Ovary (tissue), 3 donors: ENCODE measurements at regions not wholly inside any gene's neighbourhood (a gene's known extent, or its start where the extent isn't known, plus 50 kb on each side); places are given as distances from the start of the nearest gene placed in this dataset.

Source experiments
- EP300 ChIP-seq: sonication (generic); formaldehyde crosslinking; IDR thresholded peaks from one replicate; pipeline ENCODE4 v1.6.1; 2017; ENCODE audit warnings: antibody characterized with exemption
- POLR2A ChIP-seq: fragments of 450-650 bp; IDR thresholded peaks from one replicate; pipeline ENCODE4 v1.6.1; 2017; ENCODE audit warnings: antibody characterized with exemption, mild to moderate bottlenecking, moderate library complexity
- TF ChIP-seq, protein P1 (sequence below), 3 donors: fragments of 450-650 bp in 2 of 3; fragments of 200-600 bp in 1 of 3; IDR thresholded peaks; one replicate each; pipeline versions ENCODE4 v1.5.1 to v1.8.0; 2016 to 2022; ENCODE audit warnings: antibody characterized with exemption in 3 of 3, mild to moderate bottlenecking in 1 of 3
- donor health status: DM: no; HTN: no; CAD: no.

DNA sequence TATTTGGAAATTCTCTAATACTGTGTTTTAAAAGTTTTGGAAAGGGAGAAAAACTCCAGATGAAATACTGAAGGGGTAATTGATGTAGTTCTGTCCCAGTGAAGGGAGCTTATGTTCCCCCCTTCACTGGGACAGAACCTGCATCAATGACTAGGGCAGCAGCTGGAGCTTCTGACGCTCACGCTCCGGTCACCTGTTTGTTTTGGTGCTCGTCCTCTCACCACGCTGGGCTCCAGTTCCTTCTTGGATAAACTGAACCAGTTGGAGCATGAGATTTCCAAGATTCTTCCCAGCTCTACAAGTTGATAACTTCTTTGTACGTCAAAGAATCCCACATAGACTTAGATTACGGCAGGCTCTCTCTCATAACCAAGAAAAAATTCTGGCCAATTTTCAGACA is 51.4 kb upstream of the HNRNPU start:
- TF ChIP-seq, protein P1, sequence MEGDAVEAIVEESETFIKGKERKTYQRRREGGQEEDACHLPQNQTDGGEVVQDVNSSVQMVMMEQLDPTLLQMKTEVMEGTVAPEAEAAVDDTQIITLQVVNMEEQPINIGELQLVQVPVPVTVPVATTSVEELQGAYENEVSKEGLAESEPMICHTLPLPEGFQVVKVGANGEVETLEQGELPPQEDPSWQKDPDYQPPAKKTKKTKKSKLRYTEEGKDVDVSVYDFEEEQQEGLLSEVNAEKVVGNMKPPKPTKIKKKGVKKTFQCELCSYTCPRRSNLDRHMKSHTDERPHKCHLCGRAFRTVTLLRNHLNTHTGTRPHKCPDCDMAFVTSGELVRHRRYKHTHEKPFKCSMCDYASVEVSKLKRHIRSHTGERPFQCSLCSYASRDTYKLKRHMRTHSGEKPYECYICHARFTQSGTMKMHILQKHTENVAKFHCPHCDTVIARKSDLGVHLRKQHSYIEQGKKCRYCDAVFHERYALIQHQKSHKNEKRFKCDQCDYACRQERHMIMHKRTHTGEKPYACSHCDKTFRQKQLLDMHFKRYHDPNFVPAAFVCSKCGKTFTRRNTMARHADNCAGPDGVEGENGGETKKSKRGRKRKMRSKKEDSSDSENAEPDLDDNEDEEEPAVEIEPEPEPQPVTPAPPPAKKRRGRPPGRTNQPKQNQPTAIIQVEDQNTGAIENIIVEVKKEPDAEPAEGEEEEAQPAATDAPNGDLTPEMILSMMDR (IDR thresholded peaks at IDR 0.05) = no peak
- no peak for TF ChIP-seq POLR2A
- no peak for TF ChIP-seq EP300
